Mesendoderm (in vitro differentiated cells): ENCODE measurements at regions not wholly inside any gene's neighbourhood (a gene's known extent, or its start where the extent isn't known, plus 50 kb on each side); places are given as distances from the start of the nearest gene placed in this dataset.

Source experiments
- DNase-seq: peaks from one replicate; pipeline ENCODE4 v3.0.0; 2013
- H2AK5ac ChIP-seq: 2 replicates; pipeline ENCODE4 v1.6.1; 2013; ENCODE audit warnings: low read length, inconsistent platforms
- H2BK120ac ChIP-seq: 2 replicates; pipeline ENCODE4 v1.6.1; 2013; ENCODE audit warnings: low read depth, mild to moderate bottlenecking, low read length, moderate library complexity, mixed read lengths
- H2BK15ac ChIP-seq: replicated peaks from 2 replicates; pipeline ENCODE4 v1.6.1; 2013; ENCODE audit warnings: low read depth, mild to moderate bottlenecking, moderate library complexity
- H2BK5ac ChIP-seq: 2 replicates; pipeline ENCODE4 v1.6.1; 2013; ENCODE audit warnings: low read length, inconsistent platforms
- H3K18ac ChIP-seq: 2 replicates; pipeline ENCODE4 v1.6.1; 2013; ENCODE audit warnings: mild to moderate bottlenecking, low read length, mixed read lengths
- H3K23ac ChIP-seq: one replicate; pipeline ENCODE4 v1.6.1; 2013; ENCODE audit warnings: low read length
- H3K27ac ChIP-seq: 2 replicates; pipeline ENCODE4 v1.5.1; 2013; ENCODE audit warnings: low read depth, mild to moderate bottlenecking, inconsistent platforms, low read length, moderate library complexity
- H3K27me3 ChIP-seq: 2 replicates; pipeline ENCODE4 v1.6.1; 2013; ENCODE audit warnings: low read length, control low read depth, mild to moderate bottlenecking, inconsistent platforms; ENCODE audit not compliant: insufficient read depth, poor library complexity
- H3K36me3 ChIP-seq: 2 replicates; pipeline ENCODE4 v1.6.1; 2013; ENCODE audit warnings: low read length, inconsistent platforms; ENCODE audit not compliant: control insufficient read depth, insufficient read depth
- H3K4ac ChIP-seq: one replicate; pipeline ENCODE4 v1.6.1; 2013; ENCODE audit warnings: low read depth, mild to moderate bottlenecking, low read length, moderate library complexity
- H3K4me1 ChIP-seq: 2 replicates; pipeline ENCODE4 v1.6.1; 2013; ENCODE audit warnings: low read depth, low read length, inconsistent platforms; ENCODE audit not compliant: control insufficient read depth
- H3K4me2 ChIP-seq: 2 replicates; pipeline ENCODE4 v1.6.1; 2013; ENCODE audit warnings: low read length
- H3K4me3 ChIP-seq: 2 replicates; pipeline ENCODE4 v1.5.1; 2013; ENCODE audit warnings: mild to moderate bottlenecking, low read length
- H3K56ac ChIP-seq: one replicate; pipeline ENCODE4 v1.6.1; 2013; ENCODE audit warnings: low read length
- H3K79me1 ChIP-seq: 2 replicates; pipeline ENCODE4 v1.6.1; 2013; ENCODE audit warnings: low read length, inconsistent platforms
- H3K79me2 ChIP-seq: 2 replicates; pipeline ENCODE4 v1.6.1; 2013; ENCODE audit warnings: mild to moderate bottlenecking, low read length; ENCODE audit not compliant: control insufficient read depth, insufficient read depth
- H3K9ac ChIP-seq: 2 replicates; pipeline ENCODE4 v1.6.1; 2013; ENCODE audit warnings: low read length, inconsistent platforms
- H4K5ac ChIP-seq: one replicate; pipeline ENCODE4 v1.6.1; 2013; ENCODE audit warnings: low read length
- H4K8ac ChIP-seq: one replicate; pipeline ENCODE4 v1.6.1; 2013; ENCODE audit warnings: low read depth, mild to moderate bottlenecking, control low read depth, low read length, moderate library complexity
- WGBS: extraction: QIAGEN DNeasy Blood & Tissue Kit; methylation state at CpG from one replicate; pipeline ENCODE4 v1.1.7; 2013; ENCODE audit warnings: low lambda C conversion rate, missing lambda C conversion rate; ENCODE audit not compliant: insufficient coverage; ENCODE audit errors: extremely low coverage; 5-methylcytosine and 5-hydroxymethylcytosine counted together

GRCh38 chr2:222780051-222780450 lies 80.8 kb upstream of the ACSL3 start:
- H3K23ac ChIP-seq, result no peak overlapping the region
- no peak overlapping the region for H2BK120ac ChIP-seq
- no peak overlapping the region for H3K27ac ChIP-seq
- no peak for DNase-seq
- no peaks in the 10 kb centered on the region for H3K4me1 ChIP-seq
- H2BK5ac ChIP-seq, result no peak overlapping the region
- H3K4me2 ChIP-seq, result no peak overlapping the region
- no peaks in the 10 kb centered on the region for H3K27me3 ChIP-seq
- H3K79me1 ChIP-seq, result no peaks in the 10 kb centered on the region
- no peaks in the 10 kb centered on the region for H3K36me3 ChIP-seq
- no CpG with 5 or more reads among the region's 4 CpGs for WGBS
- no peak overlapping the region for H3K4me3 ChIP-seq
- no peak overlapping the region for H4K5ac ChIP-seq
- H4K8ac ChIP-seq, result no peak overlapping the region
- no peak overlapping the region for H2AK5ac ChIP-seq
- no peak overlapping the region for H2BK15ac ChIP-seq
- no peaks in the 10 kb centered on the region for H3K79me2 ChIP-seq
- H3K4ac ChIP-seq, result no peak overlapping the region
- H3K18ac ChIP-seq, result no peak overlapping the region
- H3K56ac ChIP-seq, result no peak overlapping the region
- no peak overlapping the region for H3K9ac ChIP-seq

- Histone ChIP-seq H3K56ac (no peak overlapping the region), H2BK120ac (no peak overlapping the region), H3K27ac (no peak overlapping the region), H3K79me2 (no peaks in the 10 kb centered on the region), H3K4me1 (no peaks in the 10 kb centered on the region), H4K5ac (no peak overlapping the region), H3K4me2 (no peak overlapping the region), H3K36me3 (no peaks in the 10 kb centered on the region), H3K79me1 (no peaks in the 10 kb centered on the region), H3K18ac (no peak overlapping the region), H2BK5ac (no peak overlapping the region), H2AK5ac (no peak overlapping the region), H3K4me3 (no peak overlapping the region), H3K9ac (no peak overlapping the region), H3K27me3 (no peaks in the 10 kb centered on the region), H3K4ac (no peak overlapping the region), H3K23ac (no peak overlapping the region), H4K8ac (no peak overlapping the region), H2BK15ac (no peak overlapping the region)
- DNase-seq, result no peak
- no CpG with 5 or more reads among the region's 6 CpGs for WGBS
These were observed 78.6 kb upstream of the ACSL3 start for GRCh38 chr2:222782201-222782730.

- Histone ChIP-seq H3K4me3 (no peak overlapping the region), H3K4me1 (no peaks in the 10 kb centered on the region)
- no CpG with 5 or more reads among the region's 1 CpG for WGBS
These were observed 77.2 kb upstream of the ACSL3 start for GRCh38 chr2:222783592-222783991.

GRCh38 chr2:222790932-222791331 lies 69.9 kb upstream of the ACSL3 start:
- Histone ChIP-seq H3K36me3 (no peaks in the 10 kb centered on the region), H3K4me3 (no peak overlapping the region)

More at GRCh38 chr2:222783592-222783991, 77.2 kb upstream of the ACSL3 start:
- H3K79me1 ChIP-seq, result no peaks in the 10 kb centered on the region
- no peak overlapping the region for H4K8ac ChIP-seq
- H2AK5ac ChIP-seq, result no peak overlapping the region
- H3K36me3 ChIP-seq, result no peaks in the 10 kb centered on the region
- no peaks in the 10 kb centered on the region for H3K27me3 ChIP-seq
- H4K5ac ChIP-seq, result no peak overlapping the region
- H3K27ac ChIP-seq, result no peak overlapping the region
- H3K4me2 ChIP-seq, result no peak overlapping the region
- H2BK120ac ChIP-seq, result no peak overlapping the region
- no peak overlapping the region for H2BK15ac ChIP-seq
- H3K4ac ChIP-seq, result no peak overlapping the region
- no peak overlapping the region for H3K9ac ChIP-seq
- H3K18ac ChIP-seq, result no peak overlapping the region
- no peak overlapping the region for H2BK5ac ChIP-seq
- H3K23ac ChIP-seq, result no peak overlapping the region
- no peak for DNase-seq
- no peak overlapping the region for H3K56ac ChIP-seq
- no peaks in the 10 kb centered on the region for H3K79me2 ChIP-seq

GRCh38 chr2:222792001-222792611 lies 68.7 kb upstream of the ACSL3 start:
- H3K79me1 ChIP-seq, result no peaks in the 10 kb centered on the region
- no peaks in the 10 kb centered on the region for H3K79me2 ChIP-seq
- no peak overlapping the region for H3K23ac ChIP-seq
- H3K18ac ChIP-seq, result no peak overlapping the region
- H2BK5ac ChIP-seq, result no peak overlapping the region
- H3K9ac ChIP-seq, result no peak overlapping the region
- H3K4me2 ChIP-seq, result no peak overlapping the region
- no peak overlapping the region for H3K4me3 ChIP-seq
- no peak overlapping the region for H3K56ac ChIP-seq
- H3K36me3 ChIP-seq, result no peaks in the 10 kb centered on the region
- no peak overlapping the region for H4K5ac ChIP-seq
- H4K8ac ChIP-seq, result no peak overlapping the region
- H2BK120ac ChIP-seq, result no peak overlapping the region
- H2AK5ac ChIP-seq, result no peak overlapping the region
- no peaks in the 10 kb centered on the region for H3K27me3 ChIP-seq
- H2BK15ac ChIP-seq, result no peak overlapping the region
- H3K27ac ChIP-seq, result no peak overlapping the region
- H3K4ac ChIP-seq, result no peak overlapping the region
- DNase-seq, result no peak
- peaks cover 8% of the 10 kb centered on the region for H3K4me1 ChIP-seq
- no CpG with 5 or more reads among the region's 14 CpGs for WGBS

More at GRCh38 chr2:222790932-222791331, 69.9 kb upstream of the ACSL3 start:
- Histone ChIP-seq H3K9ac (no peak overlapping the region), H2BK15ac (no peak overlapping the region), H3K79me1 (no peaks in the 10 kb centered on the region), H4K8ac (no peak overlapping the region), H2BK5ac (no peak overlapping the region), H3K4me2 (no peak overlapping the region), H4K5ac (no peak overlapping the region), H3K27me3 (no peaks in the 10 kb centered on the region), H3K27ac (no peak overlapping the region), H3K4ac (no peak overlapping the region), H3K18ac (no peak overlapping the region), H3K4me1 (no peaks in the 10 kb centered on the region), H3K56ac (no peak overlapping the region), H3K79me2 (no peaks in the 10 kb centered on the region), H3K23ac (no peak overlapping the region), H2BK120ac (no peak overlapping the region), H2AK5ac (no peak overlapping the region)
- no peak for DNase-seq
- WGBS, result no CpG with 5 or more reads among the region's 7 CpGs
